Right atrium auricular region (tissue), 2 donors: ENCODE measurements at regions not wholly inside any gene's neighbourhood (a gene's known extent, or its start where the extent isn't known, plus 50 kb on each side); places are given as distances from the start of the nearest gene placed in this dataset.
A peak's percentile ranks its signal among the peaks of the same experiment; 100 is the strongest.
"Not testable (repeated sequence)": the region's sequence is repeated elsewhere in the genome, so short reads cannot be mapped to it uniquely, and the experiment has no call there.

Experiments used
- DNase-seq: peaks from one replicate; pipeline ENCODE4 v3.0.0-alpha.2; 2019; ENCODE audit warnings: low spot score
- H3K27ac ChIP-seq, 2 donors: fragments of 200-600 bp; sonication (generic); 1 replicate in 1 of 2; 2 replicates in 1 of 2; pipeline ENCODE4 v1.5.1; 2016 to 2019
- H3K27me3 ChIP-seq, 2 donors: fragments of 200-600 bp; sonication (generic); one replicate each; pipeline versions ENCODE4 v1.5.1 to v1.6.0; 2017 to 2019
- H3K36me3 ChIP-seq: fragments of 200-600 bp; sonication (generic); one replicate; pipeline ENCODE4 v1.5.1; 2016
- H3K4me1 ChIP-seq, 2 donors: fragments of 200-600 bp; sonication (generic); one replicate each; pipeline versions ENCODE4 v1.5.1 to v1.6.0; 2017 to 2019
- H3K4me3 ChIP-seq, 2 donors: fragments of 200-600 bp; sonication (generic); 1 replicate in 1 of 2; 2 replicates in 1 of 2; pipeline ENCODE4 v1.5.1; 2017 to 2019; ENCODE audit warnings: mild to moderate bottlenecking in 1 of 2, moderate library complexity in 1 of 2
- H3K9me3 ChIP-seq, 2 donors: fragments of 200-600 bp; sonication (generic); one replicate each; pipeline ENCODE4 v1.5.1; 2019
- TF ChIP-seq, protein P1 (sequence below), 2 donors: fragments of 200-600 bp; sonication (generic); IDR thresholded peaks; one replicate each; pipeline ENCODE4 v1.5.1; 2019; ENCODE audit warnings: antibody characterized with exemption in 2 of 2

GRCh38 chrX:56462389-56462788, 101.0 kb upstream of the UBQLN2 start:
- Histone ChIP-seq H3K4me1 (no peaks in the 10 kb centered on the region), H3K4me3 (no peak overlapping the region), H3K36me3 (no peaks in the 10 kb centered on the region), H3K27ac (no peak overlapping the region), H3K9me3 (peaks cover 0 to 5% of the 10 kb centered on the region in 2 donors), H3K27me3 (no peaks in the 10 kb centered on the region)
- TF ChIP-seq, protein P1, sequence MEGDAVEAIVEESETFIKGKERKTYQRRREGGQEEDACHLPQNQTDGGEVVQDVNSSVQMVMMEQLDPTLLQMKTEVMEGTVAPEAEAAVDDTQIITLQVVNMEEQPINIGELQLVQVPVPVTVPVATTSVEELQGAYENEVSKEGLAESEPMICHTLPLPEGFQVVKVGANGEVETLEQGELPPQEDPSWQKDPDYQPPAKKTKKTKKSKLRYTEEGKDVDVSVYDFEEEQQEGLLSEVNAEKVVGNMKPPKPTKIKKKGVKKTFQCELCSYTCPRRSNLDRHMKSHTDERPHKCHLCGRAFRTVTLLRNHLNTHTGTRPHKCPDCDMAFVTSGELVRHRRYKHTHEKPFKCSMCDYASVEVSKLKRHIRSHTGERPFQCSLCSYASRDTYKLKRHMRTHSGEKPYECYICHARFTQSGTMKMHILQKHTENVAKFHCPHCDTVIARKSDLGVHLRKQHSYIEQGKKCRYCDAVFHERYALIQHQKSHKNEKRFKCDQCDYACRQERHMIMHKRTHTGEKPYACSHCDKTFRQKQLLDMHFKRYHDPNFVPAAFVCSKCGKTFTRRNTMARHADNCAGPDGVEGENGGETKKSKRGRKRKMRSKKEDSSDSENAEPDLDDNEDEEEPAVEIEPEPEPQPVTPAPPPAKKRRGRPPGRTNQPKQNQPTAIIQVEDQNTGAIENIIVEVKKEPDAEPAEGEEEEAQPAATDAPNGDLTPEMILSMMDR (IDR thresholded peaks at IDR 0.05), result peak in 1 of 2 donors; percentile 28
- no peak for DNase-seq

- peaks cover 0 to 6% of the 10 kb centered on the region in 2 donors for H3K9me3 ChIP-seq
- no peak for DNase-seq
- H3K4me1 ChIP-seq, result no peaks in the 10 kb centered on the region
- H3K27me3 ChIP-seq, result no peaks in the 10 kb centered on the region
- H3K27ac ChIP-seq, result no peak overlapping the region
- no peak overlapping the region for H3K4me3 ChIP-seq
- no peaks in the 10 kb centered on the region for H3K36me3 ChIP-seq
- TF ChIP-seq, protein P1 (IDR thresholded peaks at IDR 0.05), result no peak
Observed at GRCh38 chrX:56468441-56468840, 95.0 kb upstream of the UBQLN2 start.

- H3K4me1 ChIP-seq, H3K4me3 ChIP-seq, DNase-seq, H3K9me3 ChIP-seq, H3K36me3 ChIP-seq, H3K27me3 ChIP-seq, H3K27ac ChIP-seq: not testable (repeated sequence)
Observed at GRCh38 chrX:56494923-56495322, 68.5 kb upstream of the UBQLN2 start.

DNA sequence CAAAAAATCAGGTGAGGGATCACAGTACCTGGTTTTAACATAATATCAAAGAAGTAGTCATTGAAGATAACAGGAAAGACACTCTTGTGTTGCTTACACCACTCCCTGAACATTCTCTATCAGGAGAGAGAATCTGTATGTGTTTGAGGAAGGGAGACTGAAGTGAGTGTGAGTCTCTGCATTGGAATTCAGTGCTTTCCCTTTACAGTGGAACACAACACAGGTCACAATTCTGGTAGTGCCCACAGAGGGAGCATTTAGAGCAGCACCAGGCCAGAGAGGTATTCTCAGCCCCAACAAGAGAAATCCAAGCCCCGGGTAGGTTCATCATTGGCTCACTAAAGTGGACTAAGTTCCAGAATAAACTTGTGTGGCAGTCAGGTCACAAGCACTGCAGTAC, 64.7 kb upstream of the UBQLN2 start:
- H3K4me1 ChIP-seq, result no peaks in the 10 kb centered on the region
- TF ChIP-seq, protein P1 (IDR thresholded peaks at IDR 0.05), result no peak
- no peak overlapping the region for H3K4me3 ChIP-seq
- no peak overlapping the region for H3K27ac ChIP-seq
- H3K27me3 ChIP-seq, result no peaks in the 10 kb centered on the region
- no peak for DNase-seq
- no peaks in the 10 kb centered on the region for H3K36me3 ChIP-seq
- H3K9me3 ChIP-seq, result no peaks in the 10 kb centered on the region

- no peaks in the 10 kb centered on the region for H3K9me3 ChIP-seq
- H3K4me3 ChIP-seq, result no peak overlapping the region
- DNase-seq, result no peak
- TF ChIP-seq, protein P1 (IDR thresholded peaks at IDR 0.05), result no peak
- no peaks in the 10 kb centered on the region for H3K4me1 ChIP-seq
- no peaks in the 10 kb centered on the region for H3K27me3 ChIP-seq
- H3K27ac ChIP-seq, result no peak overlapping the region
- H3K36me3 ChIP-seq, result no peaks in the 10 kb centered on the region
Observed at GRCh38 chrX:56499372-56499771, 64.1 kb upstream of the UBQLN2 start.

- no peaks in the 10 kb centered on the region for H3K36me3 ChIP-seq
- no peak for DNase-seq
- H3K27ac ChIP-seq, result no peak overlapping the region
- H3K27me3 ChIP-seq, result no peaks in the 10 kb centered on the region
- H3K9me3 ChIP-seq, result no peaks in the 10 kb centered on the region
- H3K4me1 ChIP-seq, result no peaks in the 10 kb centered on the region
- TF ChIP-seq, protein P1 (IDR thresholded peaks at IDR 0.05), result no peak
- H3K4me3 ChIP-seq, result no peak overlapping the region
Observed at GRCh38 chrX:56503941-56504673, 59.3 kb upstream of the UBQLN2 start.
